Duodenal mucosa (tissue), 2 donors: ENCODE measurements at regions not wholly inside any gene's neighbourhood (a gene's known extent, or its start where the extent isn't known, plus 50 kb on each side); places are given as distances from the start of the nearest gene placed in this dataset.
"Not testable (repeated sequence)": the region's sequence is repeated elsewhere in the genome, so short reads cannot be mapped to it uniquely, and the experiment has no call there.

ENCODE experiments used
- H3K27ac ChIP-seq: one replicate; pipeline ENCODE4 v1.7.0; 2013; ENCODE audit warnings: low read depth, low read length
- H3K27me3 ChIP-seq, 2 donors: one replicate each; pipeline ENCODE4 v1.7.0; 2013; ENCODE audit warnings: low read length in 2 of 2, control low read depth in 1 of 2; ENCODE audit not compliant: insufficient read depth in 2 of 2, control insufficient read depth in 1 of 2
- H3K36me3 ChIP-seq, 2 donors: one replicate each; pipeline ENCODE4 v1.7.0; 2013; ENCODE audit warnings: low read length in 2 of 2, control low read depth in 1 of 2; ENCODE audit not compliant: insufficient read depth in 2 of 2, control insufficient read depth in 1 of 2
- H3K4me1 ChIP-seq, 2 donors: one replicate each; pipeline ENCODE4 v1.7.0; 2013; ENCODE audit warnings: low read length in 2 of 2, control low read depth in 1 of 2; ENCODE audit not compliant: insufficient read depth in 2 of 2, control insufficient read depth in 1 of 2
- H3K4me3 ChIP-seq, 2 donors: one replicate each; pipeline ENCODE4 v1.7.0; 2013; ENCODE audit warnings: low read length in 2 of 2, low read depth in 1 of 2
- H3K9ac ChIP-seq, 2 donors: one replicate each; pipeline ENCODE4 v1.7.0; 2013; ENCODE audit warnings: low read length in 2 of 2, low read depth in 1 of 2
- H3K9me3 ChIP-seq, 2 donors: one replicate each; pipeline ENCODE4 v1.7.0; 2013; ENCODE audit warnings: low read length in 2 of 2, control low read depth in 1 of 2; ENCODE audit not compliant: control insufficient read depth in 1 of 2

DNA sequence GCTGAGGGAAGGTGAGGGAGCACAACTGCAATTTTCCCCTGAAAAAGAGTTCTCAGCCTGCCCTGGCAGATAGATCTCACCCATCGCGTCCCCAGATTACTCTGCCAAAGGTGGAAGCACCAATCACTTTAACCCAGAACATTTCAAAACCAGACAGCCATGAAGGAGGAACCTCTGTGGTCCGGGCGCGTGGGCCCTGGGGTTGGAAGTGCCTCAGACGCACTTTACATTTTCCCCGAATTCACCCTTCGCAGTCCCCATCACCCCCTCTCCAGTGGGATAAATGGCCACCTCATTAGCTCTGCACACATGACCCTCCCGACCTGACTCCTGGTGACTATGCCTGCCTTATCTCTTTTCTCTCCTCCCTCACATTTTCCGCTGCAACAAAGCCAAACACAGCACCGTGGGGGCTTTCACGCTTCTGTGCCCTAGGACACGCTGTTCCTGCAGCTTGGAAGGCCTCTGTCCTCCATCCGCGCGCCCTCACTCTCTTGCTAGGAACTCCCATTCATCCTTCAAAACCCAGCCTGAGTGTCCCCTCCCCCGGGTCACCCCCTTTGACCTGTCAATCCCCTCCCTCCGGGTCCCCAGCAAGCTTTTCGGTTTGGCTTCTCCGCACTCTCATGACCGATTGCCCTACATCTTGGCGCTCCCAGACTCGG lies 68.2 kb upstream of the SPDYE9 start:
- not testable (repeated sequence) for H3K4me3 ChIP-seq, H3K27me3 ChIP-seq, H3K4me1 ChIP-seq, H3K27ac ChIP-seq, H3K9me3 ChIP-seq, H3K36me3 ChIP-seq, H3K9ac ChIP-seq

DNA sequence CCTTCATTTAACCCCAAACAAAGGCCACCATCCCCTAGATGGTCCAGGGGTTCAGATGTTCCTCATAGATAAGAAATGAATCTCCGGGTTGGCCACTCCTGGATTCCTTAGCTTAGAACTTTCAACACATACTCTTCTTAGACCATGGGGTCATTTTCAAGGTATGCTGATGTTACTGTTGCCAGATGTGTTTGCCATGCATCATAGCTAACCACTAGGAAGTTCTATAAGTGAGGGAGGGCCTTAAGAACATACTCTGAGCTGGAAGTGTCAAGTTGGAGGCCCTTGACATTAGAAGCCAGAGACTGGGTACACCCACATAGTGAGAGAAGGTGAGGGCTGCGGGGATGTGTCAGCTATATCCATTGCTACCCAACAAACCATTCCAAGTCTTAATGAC lies 62.7 kb upstream of the SPDYE9 start:
- H3K9me3 ChIP-seq, H3K4me1 ChIP-seq, H3K9ac ChIP-seq, H3K27me3 ChIP-seq, H3K4me3 ChIP-seq, H3K27ac ChIP-seq, H3K36me3 ChIP-seq: not testable (repeated sequence)

DNA sequence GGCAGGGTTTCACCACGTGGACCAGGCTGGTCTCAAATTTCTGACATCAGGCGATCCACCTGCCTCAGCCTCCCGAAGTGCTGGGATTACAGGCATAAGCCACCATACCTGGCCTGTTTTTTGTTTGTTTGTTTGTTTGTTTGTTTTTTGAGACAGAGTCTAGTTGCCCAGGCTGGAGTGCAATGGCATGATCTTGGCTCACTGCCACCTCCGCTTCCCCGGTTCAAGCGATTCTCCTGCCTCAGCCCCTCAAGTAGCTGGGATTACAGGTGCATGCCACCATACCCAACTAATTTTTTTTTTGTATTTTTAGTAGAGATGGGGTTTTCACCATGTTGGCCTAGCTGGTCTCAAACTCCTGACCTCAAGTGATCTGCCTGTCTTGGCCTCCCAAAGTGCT lies 61.8 kb upstream of the SPDYE9 start:
- not testable (repeated sequence) for H3K36me3 ChIP-seq, H3K9me3 ChIP-seq, H3K27me3 ChIP-seq, H3K27ac ChIP-seq, H3K4me3 ChIP-seq, H3K4me1 ChIP-seq, H3K9ac ChIP-seq

DNA sequence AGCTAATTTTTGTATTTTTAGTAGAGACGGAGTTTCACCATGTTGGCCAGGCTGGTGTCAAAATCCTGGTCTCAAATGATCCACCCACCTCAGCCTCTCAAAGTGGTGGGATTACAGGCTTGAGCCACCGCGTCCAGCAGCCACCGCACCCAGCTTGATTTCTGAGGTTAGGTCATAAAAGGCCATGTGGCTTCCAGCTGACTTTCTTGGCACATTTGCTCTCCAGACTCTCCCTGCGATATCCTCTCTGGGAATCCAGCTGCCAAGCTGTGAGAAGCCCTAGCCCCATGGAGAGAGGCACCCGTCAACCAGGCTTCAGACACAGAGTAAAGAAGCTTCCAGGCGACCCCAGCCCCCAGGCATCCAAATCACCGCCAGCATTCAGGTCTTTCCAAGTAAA lies 58.2 kb upstream of the SPDYE9 start:
- not testable (repeated sequence) for H3K27me3 ChIP-seq

DNA sequence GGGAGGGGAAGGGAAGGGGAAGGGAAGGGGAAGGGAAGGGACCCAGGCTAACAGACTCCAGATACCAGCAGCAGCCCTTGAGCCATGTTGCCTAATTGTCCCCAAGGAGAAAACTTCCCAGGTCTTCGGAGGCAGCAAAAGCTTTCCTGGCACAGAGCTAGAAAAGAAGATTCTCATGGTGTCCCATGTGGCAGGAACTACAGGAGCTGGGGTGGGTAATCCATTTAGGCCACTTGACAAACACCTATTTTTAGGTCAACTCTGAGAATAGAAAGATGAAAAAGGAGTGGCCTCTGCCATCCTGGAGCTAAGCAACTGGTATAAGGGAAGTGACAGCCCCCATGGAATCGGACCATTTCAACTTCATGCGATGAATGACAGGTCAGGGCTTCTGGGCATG lies 52.1 kb upstream of the SPDYE9 start:
- not testable (repeated sequence) for H3K9me3 ChIP-seq, H3K27ac ChIP-seq, H3K4me1 ChIP-seq, H3K36me3 ChIP-seq, H3K27me3 ChIP-seq, H3K9ac ChIP-seq, H3K4me3 ChIP-seq

More for the DNA sequence above, 58.2 kb upstream of the SPDYE9 start:
- not testable (repeated sequence) for H3K9me3 ChIP-seq, H3K36me3 ChIP-seq, H3K4me1 ChIP-seq, H3K4me3 ChIP-seq, H3K9ac ChIP-seq, H3K27ac ChIP-seq
